HEK293 (cell line): ENCODE measurements at regions not wholly inside any gene's neighbourhood (a gene's known extent, or its start where the extent isn't known, plus 50 kb on each side); places are given as distances from the start of the nearest gene placed in this dataset.

Experiments
- CTCF ChIP-seq: fragments of 450-650 bp; formaldehyde crosslinking; IDR thresholded peaks from 2 replicates; pipeline ENCODE4 v1.5.1; 2016; ENCODE audit warnings: missing biosample characterization, missing genetic modification characterization
- PATZ1 ChIP-seq: fragments of 450-650 bp; formaldehyde crosslinking; IDR thresholded peaks from 2 replicates; pipeline ENCODE4 v1.5.1; 2016; ENCODE audit warnings: missing biosample characterization, missing genetic modification characterization
- PBX3 ChIP-seq: sonication (generic); formaldehyde crosslinking; IDR thresholded peaks from 2 replicates; pipeline ENCODE4 v1.8.1; 2022; ENCODE audit warnings: mild to moderate bottlenecking, moderate library complexity, missing genetic modification reagents
- PRDM10 ChIP-seq: fragments of 450-650 bp; formaldehyde crosslinking; IDR thresholded peaks from 2 replicates; pipeline ENCODE4 v1.5.1; 2016; ENCODE audit warnings: missing biosample characterization, missing genetic modification characterization
- TCF7L2 ChIP-seq: IDR thresholded peaks from 2 replicates; pipeline ENCODE4 v1.6.1; 2011; ENCODE audit warnings: low read depth, mild to moderate bottlenecking, inconsistent platforms, low read length, moderate library complexity, borderline replicate concordance
- ZEB2 ChIP-seq: fragments of 450-650 bp; formaldehyde crosslinking; IDR thresholded peaks from 2 replicates; pipeline ENCODE4 v1.5.1; 2016; ENCODE audit warnings: missing biosample characterization, missing genetic modification characterization
- ZNF146 ChIP-seq: fragments of 450-650 bp; formaldehyde crosslinking; IDR thresholded peaks from 2 replicates; pipeline ENCODE4 v1.5.1; 2016; ENCODE audit warnings: missing biosample characterization, missing genetic modification characterization
- ZNF18 ChIP-seq: fragments of 450-650 bp; formaldehyde crosslinking; IDR thresholded peaks from 2 replicates; pipeline ENCODE4 v1.5.1; 2016; ENCODE audit warnings: missing biosample characterization, missing genetic modification characterization
- ZNF398 ChIP-seq: fragments of 450-650 bp; formaldehyde crosslinking; IDR thresholded peaks from 2 replicates; pipeline ENCODE4 v1.5.1; 2017; ENCODE audit warnings: missing biosample characterization, missing genetic modification characterization
- ZSCAN18 ChIP-seq: fragments of 450-650 bp; formaldehyde crosslinking; IDR thresholded peaks from 2 replicates; pipeline ENCODE4 v1.5.1; 2016; ENCODE audit warnings: missing biosample characterization, missing genetic modification characterization

GRCh38 chr10:8173866-8174243 is 119.4 kb downstream of the GATA3 start:
- TF ChIP-seq ZNF146 (tag by site-specific recombination), result no peak
- no peak for TF ChIP-seq ZNF18 (tag by site-specific recombination)
- TF ChIP-seq PATZ1 (tag by site-specific recombination), result no peak
- no peak for TF ChIP-seq PRDM10 (tag by site-specific recombination)
- TF ChIP-seq PBX3, result no peak
- no peak for TF ChIP-seq CTCF (tag by site-specific recombination)
- TF ChIP-seq ZEB2 (tag by site-specific recombination), result no peak
- TF ChIP-seq ZNF398 (tag by site-specific recombination), result no peak
- TF ChIP-seq ZSCAN18, result no peak
- no peak for TF ChIP-seq TCF7L2
